Endothelial cell of umbilical vein (primary cell): ENCODE measurements at regions not wholly inside any gene's neighbourhood (a gene's known extent, or its start where the extent isn't known, plus 50 kb on each side); places are given as distances from the start of the nearest gene placed in this dataset.

Source experiments
- CTCF ChIP-seq, 2 donors: IDR thresholded peaks; 1 replicate in 1 of 2; 2 replicates in 1 of 2; pipeline ENCODE4 v1.5.1; 2011; ENCODE audit warnings: low read length in 2 of 2, mild to moderate bottlenecking in 2 of 2, moderate library complexity in 2 of 2, control low read depth in 1 of 2, inconsistent platforms in 1 of 2, low read depth in 1 of 2; ENCODE audit not compliant: insufficient read depth in 1 of 2; ENCODE audit errors: extremely low read depth in 1 of 2
- EZH2 ChIP-seq: IDR thresholded peaks from 2 replicates; pipeline ENCODE4 v1.6.1; 2012; ENCODE audit warnings: borderline replicate concordance, low read depth, mild to moderate bottlenecking, moderate library complexity, low read length, inconsistent platforms; ENCODE audit not compliant: severe bottlenecking
- FOS ChIP-seq: IDR thresholded peaks from 2 replicates; pipeline ENCODE4 v1.6.1; 2011; ENCODE audit warnings: mild to moderate bottlenecking, low read length, moderate library complexity, borderline replicate concordance; ENCODE audit not compliant: insufficient read depth
- JUN ChIP-seq: IDR thresholded peaks from 2 replicates; pipeline ENCODE4 v1.6.1; 2011; ENCODE audit warnings: borderline replicate concordance, low read depth; ENCODE audit not compliant: insufficient read length, insufficient read depth
- MAX ChIP-seq: IDR thresholded peaks from 2 replicates; pipeline ENCODE4 v1.6.1; 2011; ENCODE audit not compliant: insufficient read depth, insufficient read length
- MYC ChIP-seq: IDR thresholded peaks from one replicate; pipeline ENCODE4 v1.6.1; 2011; ENCODE audit warnings: mild to moderate bottlenecking, low read depth, low read length
- POLR2A ChIP-seq: IDR thresholded peaks from 2 replicates; pipeline ENCODE4 v1.6.1; 2012; ENCODE audit warnings: low read depth, mild to moderate bottlenecking, control low read depth, low read length
- POLR2AphosphoS5 ChIP-seq: IDR thresholded peaks from 2 replicates; pipeline ENCODE4 v1.6.1; 2012; ENCODE audit warnings: low read depth, mild to moderate bottlenecking, control low read depth, low read length, moderate library complexity; ENCODE audit not compliant: insufficient read depth

- no peak for TF ChIP-seq CTCF (IDR thresholded peaks at IDR 0.05; ENCODE audit: extremely low read depth in 1 of 2, insufficient read depth in 1 of 2, low read depth in 1 of 2, low read length in 2 of 2)
- TF ChIP-seq MAX, result no peak
- no peak for TF ChIP-seq POLR2A
- TF ChIP-seq MYC, result no peak
- TF ChIP-seq EZH2, result no peak
- no peak for TF ChIP-seq FOS
- TF ChIP-seq POLR2AphosphoS5, result no peak
- TF ChIP-seq JUN, result no peak
These were observed 103.3 kb downstream of the DIRAS2 start for GRCh38 chr9:90539286-90539685.
